DND-41 (cell line): ENCODE measurements at regions not wholly inside any gene's neighbourhood (a gene's known extent, or its start where the extent isn't known, plus 50 kb on each side); places are given as distances from the start of the nearest gene placed in this dataset.

Experiments used
- EZH2 ChIP-seq: IDR thresholded peaks from 3 replicates; pipeline ENCODE4 v1.6.1; 2012; ENCODE audit warnings: borderline replicate concordance, low read depth, mild to moderate bottlenecking, moderate library complexity, low read length, inconsistent platforms; ENCODE audit not compliant: severe bottlenecking
- TF ChIP-seq, protein P1 (sequence below): IDR thresholded peaks from 2 replicates; pipeline ENCODE4 v1.5.1; 2012; ENCODE audit warnings: borderline replicate concordance, low read length, moderate library complexity, mild to moderate bottlenecking; ENCODE audit not compliant: poor library complexity, severe bottlenecking; ENCODE audit errors: extremely low read depth

DNA sequence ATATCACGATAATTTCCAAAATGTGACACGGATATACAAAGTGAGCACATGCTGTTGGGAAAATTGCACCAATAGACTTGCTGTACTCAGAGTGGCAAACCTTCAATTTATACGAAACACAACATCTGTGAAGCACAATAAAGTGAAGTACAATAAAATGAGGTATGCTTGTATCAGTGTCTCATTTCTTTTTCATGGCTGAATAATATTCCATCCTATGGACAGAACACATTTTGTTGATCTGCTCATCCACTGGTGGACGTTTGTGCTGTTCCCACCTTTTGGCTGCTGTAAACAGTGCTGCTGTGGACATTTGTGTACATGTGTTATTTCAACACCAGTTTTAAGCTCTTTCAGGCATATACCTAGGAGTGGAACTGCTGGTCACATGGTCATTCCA lies 78.7 kb upstream of the CCND1 start:
- TF ChIP-seq, protein P1, sequence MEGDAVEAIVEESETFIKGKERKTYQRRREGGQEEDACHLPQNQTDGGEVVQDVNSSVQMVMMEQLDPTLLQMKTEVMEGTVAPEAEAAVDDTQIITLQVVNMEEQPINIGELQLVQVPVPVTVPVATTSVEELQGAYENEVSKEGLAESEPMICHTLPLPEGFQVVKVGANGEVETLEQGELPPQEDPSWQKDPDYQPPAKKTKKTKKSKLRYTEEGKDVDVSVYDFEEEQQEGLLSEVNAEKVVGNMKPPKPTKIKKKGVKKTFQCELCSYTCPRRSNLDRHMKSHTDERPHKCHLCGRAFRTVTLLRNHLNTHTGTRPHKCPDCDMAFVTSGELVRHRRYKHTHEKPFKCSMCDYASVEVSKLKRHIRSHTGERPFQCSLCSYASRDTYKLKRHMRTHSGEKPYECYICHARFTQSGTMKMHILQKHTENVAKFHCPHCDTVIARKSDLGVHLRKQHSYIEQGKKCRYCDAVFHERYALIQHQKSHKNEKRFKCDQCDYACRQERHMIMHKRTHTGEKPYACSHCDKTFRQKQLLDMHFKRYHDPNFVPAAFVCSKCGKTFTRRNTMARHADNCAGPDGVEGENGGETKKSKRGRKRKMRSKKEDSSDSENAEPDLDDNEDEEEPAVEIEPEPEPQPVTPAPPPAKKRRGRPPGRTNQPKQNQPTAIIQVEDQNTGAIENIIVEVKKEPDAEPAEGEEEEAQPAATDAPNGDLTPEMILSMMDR: no peak
- TF ChIP-seq EZH2: no peak
